HepG2 (cell line): ENCODE measurements at regions not wholly inside any gene's neighbourhood (a gene's known extent, or its start where the extent isn't known, plus 50 kb on each side); places are given as distances from the start of the nearest gene placed in this dataset.
"Not testable (repeated sequence)": the region's sequence is repeated elsewhere in the genome, so short reads cannot be mapped to it uniquely, and the experiment has no call there.

ENCODE experiments used
- ATAC-seq: fragments of 200-7000 bp; cut with Tn5 transposase; 3 replicates; pipeline ENCODE4 v1.9.1; 2020; ENCODE audit warnings: mild to moderate bottlenecking, moderate library complexity
- BruUV-seq: library from RNA; stranded (reverse); fragments of 400-500 nt; replicated peaks from 2 replicates; lab custom pipeline; 2021; lab: Mats Ljungman, UMichigan
- CTCF ChIA-PET: fragments of 300-600 bp; formaldehyde crosslinking; extraction: SDS; loops from one replicate; lab custom pipeline; 2021; ENCODE audit warnings: low total read pairs, inconsistent platforms, low intra/inter-chr PET ratio; lab: Yijun Ruan, JAX
- POLR2A ChIA-PET: fragments of 350-600 bp; sonication (Branson Sonifier 250); formaldehyde crosslinking; loops from one replicate; lab custom pipeline; 2020; ENCODE audit warnings: antibody characterized with exemption, inconsistent platforms; lab: Yijun Ruan, JAX
- DNase-seq: peaks from one replicate; pipeline ENCODE4 v3.0.0-alpha.2; 2015; ENCODE audit warnings: low spot score
- FAIRE-seq: peaks from 3 replicates; lab custom pipeline; 2011; peaks lifted over from hg19 to GRCh38; lab: Jason Lieb, UNC
- H2AFZ ChIP-seq: one replicate; pipeline ENCODE4 v1.6.1; 2011; ENCODE audit warnings: low read length, inconsistent platforms
- H3K27ac ChIP-seq: fragments of 300-600 bp; 3 replicates; pipeline ENCODE4 v1.8.0; 2011; ENCODE audit warnings: mixed run types, mild to moderate bottlenecking, mixed read lengths, low read length, inconsistent platforms; ENCODE audit not compliant: insufficient read depth; ENCODE audit errors: extremely low read length
- H3K27me3 ChIP-seq, 2 experiments: fragments of 200-600 bp in 1 of 2; 2 replicates in 1 of 2; 3 replicates in 1 of 2; pipeline versions ENCODE4 v1.6.0 to v1.8.0; 2011; ENCODE audit warnings: low read length in 2 of 2, mild to moderate bottlenecking in 2 of 2, moderate library complexity in 2 of 2, inconsistent platforms in 1 of 2; ENCODE audit not compliant: insufficient read depth in 2 of 2, control insufficient read depth in 1 of 2
- H3K36me3 ChIP-seq, 2 experiments: fragments of 200-600 bp in 1 of 2; replicated peaks in 1 of 2; 2 replicates in 1 of 2; 3 replicates in 1 of 2; pipeline versions ENCODE4 v1.5.1 to v1.8.0; 2011; ENCODE audit warnings: low read length in 2 of 2, inconsistent platforms in 1 of 2; ENCODE audit not compliant: insufficient read depth in 2 of 2, control insufficient read depth in 1 of 2
- H3K4me1 ChIP-seq: 2 replicates; pipeline ENCODE4 v1.5.1; 2012; ENCODE audit warnings: low read length, inconsistent platforms; ENCODE audit not compliant: insufficient read depth
- H3K4me2 ChIP-seq: 2 replicates; pipeline ENCODE4 v1.6.0; 2011; ENCODE audit warnings: low read depth, low read length, inconsistent platforms
- H3K4me3 ChIP-seq, 3 experiments: fragments of 200-600 bp in 1 of 3; sonication (generic), shearing (Covaris generic) in 1 of 3; replicated peaks in 1 of 3; 2 replicates each; pipeline ENCODE4 v1.5.1; 2011 to 2016; ENCODE audit warnings: low read length in 3 of 3, inconsistent platforms in 2 of 3, low read depth in 2 of 3, mild to moderate bottlenecking in 2 of 3, control low read depth in 1 of 3, mixed read lengths in 1 of 3; ENCODE audit not compliant: insufficient read depth in 1 of 3
- H3K79me2 ChIP-seq: one replicate; pipeline ENCODE4 v1.6.1; 2011; ENCODE audit warnings: low read length, inconsistent platforms; ENCODE audit not compliant: insufficient read depth
- H3K9ac ChIP-seq: 2 replicates; pipeline ENCODE4 v1.6.0; 2011; ENCODE audit warnings: mild to moderate bottlenecking, low read depth, low read length, inconsistent platforms; ENCODE audit not compliant: insufficient read depth
- H3K9me3 ChIP-seq: 2 replicates; pipeline ENCODE4 v1.5.1; 2012; ENCODE audit warnings: mild to moderate bottlenecking, low read length
- H4K20me1 ChIP-seq: 2 replicates; pipeline ENCODE4 v1.6.0; 2011; ENCODE audit warnings: inconsistent platforms, mild to moderate bottlenecking, low read length, moderate library complexity; ENCODE audit not compliant: insufficient read depth
- KDM1A ChIP-seq: IDR thresholded peaks from 2 replicates; pipeline ENCODE4 v1.6.1; 2016; ENCODE audit warnings: missing compliant biosample characterization
- POLR2AphosphoS2 ChIP-seq: IDR thresholded peaks from 2 replicates; pipeline ENCODE4 v1.6.1; 2011; ENCODE audit warnings: low read depth, low read length, improper control_type of control experiment
- ZBTB37 ChIP-seq: sonication (generic); formaldehyde crosslinking; IDR thresholded peaks from 2 replicates; pipeline ENCODE4 v1.4.0; 2020; ENCODE audit warnings: mild to moderate bottlenecking, missing genetic modification reagents
- ZNF580 ChIP-seq: IDR thresholded peaks from 2 replicates; pipeline ENCODE4 v1.6.1; 2016; ENCODE audit warnings: low read depth, borderline replicate concordance
- WGBS: methylation state at CpG from one replicate; pipeline ENCODE4 v1.1.6; 2017; ENCODE audit warnings: low lambda C conversion rate; 5-methylcytosine and 5-hydroxymethylcytosine counted together
- in situ Hi-C: cut with HindIII; loops from 2 replicates; pipeline ENCODE4 v1.10.0; 2017; ENCODE audit warnings: low pct_unique_long_range_greater_than_20kb; ENCODE audit not compliant: extremely low pct_ligation_motif_present
- intact Hi-C: fragments of 100-400 bp; cut with micrococcal nuclease; formaldehyde crosslinking; loops from one replicate; pipeline ENCODE4 v1.10.0; 2022; ENCODE audit not compliant: unreplicated experiment

- no peak overlapping the region for H2AFZ ChIP-seq
- WGBS: 0% methylated on average over 2 of the region's 2 CpGs
- BruUV-seq: no TSS peak
- peaks cover 35% of the 10 kb centered on the region for H3K9me3 ChIP-seq
- H3K4me3 ChIP-seq: no peak overlapping the region
- no peak overlapping the region for H3K9ac ChIP-seq
- H3K27me3 ChIP-seq: no peaks in the 10 kb centered on the region; a peak in 1 of 5 replicates
- H3K79me2 ChIP-seq: no peaks in the 10 kb centered on the region
- POLR2A ChIA-PET: no interaction called here
- no peaks in the 10 kb centered on the region for H3K36me3 ChIP-seq
- intact Hi-C loops (no loop called here), in situ Hi-C loops (no loop called here)
- H3K4me2 ChIP-seq: no peak overlapping the region
- no peak for DNase-seq
- H3K4me1 ChIP-seq: no peaks in the 10 kb centered on the region
- H3K27ac ChIP-seq: no peak overlapping the region
- H4K20me1 ChIP-seq: no peaks in the 10 kb centered on the region
- CTCF ChIA-PET: no interaction called here
- TF ChIP-seq ZNF580 (CRISPR knock-in tag): no peak
- no peak for FAIRE-seq
- ATAC-seq: no peak
These were observed 253.8 kb upstream of the CNTN5 start for GRCh38 chr11:98766903-98767302.

DNA sequence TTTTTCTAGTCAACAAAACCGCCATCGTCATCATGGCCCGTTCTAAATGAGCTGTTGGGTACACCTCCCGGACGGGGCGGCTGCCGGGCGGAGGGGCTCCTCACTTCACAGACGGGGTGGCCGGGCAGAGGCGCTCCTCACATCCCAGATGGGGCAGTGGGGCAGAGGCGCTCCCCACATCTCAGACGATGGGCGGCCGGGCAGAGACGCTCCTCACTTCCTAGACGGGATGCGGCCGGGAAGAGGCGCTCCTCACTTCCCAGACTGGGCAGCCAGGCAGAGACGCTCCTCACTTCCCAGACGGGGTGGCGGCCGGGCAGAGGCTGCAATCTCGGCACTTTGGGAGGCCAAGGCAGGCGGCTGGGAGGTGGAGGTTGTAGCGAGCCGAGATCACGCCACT is 250.7 kb upstream of the CNTN5 start:
- intact Hi-C loops, in situ Hi-C loops, H3K9ac ChIP-seq, H3K4me2 ChIP-seq, POLR2A ChIA-PET, H3K4me3 ChIP-seq, H3K36me3 ChIP-seq, ATAC-seq, H3K4me1 ChIP-seq, H3K79me2 ChIP-seq, H2AFZ ChIP-seq, H4K20me1 ChIP-seq, DNase-seq, FAIRE-seq, H3K27ac ChIP-seq, CTCF ChIA-PET, BruUV-seq, H3K27me3 ChIP-seq: not testable (repeated sequence)
- peaks cover 28% of the 10 kb centered on the region for H3K9me3 ChIP-seq
- WGBS: 0% methylated on average over 2 of the region's 29 CpGs

DNA sequence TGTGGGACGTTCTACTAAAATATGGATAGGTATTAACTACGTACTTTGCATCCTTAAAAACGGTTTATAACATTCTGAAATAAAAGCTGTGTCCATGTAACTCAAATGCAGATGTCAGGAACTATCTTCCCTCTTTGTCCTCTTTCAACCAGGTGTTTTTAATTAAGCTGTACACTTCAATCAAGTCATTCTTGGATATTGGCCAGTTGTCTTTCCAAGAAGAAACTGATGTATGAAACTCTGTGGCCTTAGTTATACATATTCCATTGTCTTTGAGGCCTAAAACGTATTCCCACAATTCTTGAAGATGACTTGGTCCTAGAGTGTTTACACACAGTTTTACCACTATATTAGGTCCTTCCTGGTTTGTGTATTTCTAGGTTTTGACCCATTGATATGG is 249.0 kb upstream of the CNTN5 start:
- Histone ChIP-seq H3K4me3 (no peak overlapping the region), H3K9ac (no peak overlapping the region), H3K4me1 (no peaks in the 10 kb centered on the region), H3K36me3 (no peaks in the 10 kb centered on the region), H3K9me3 (peaks cover 29% of the 10 kb centered on the region), H3K79me2 (no peaks in the 10 kb centered on the region), H3K4me2 (no peak overlapping the region), H2AFZ (no peak overlapping the region), H4K20me1 (no peaks in the 10 kb centered on the region), H3K27ac (no peak overlapping the region)
- ChIA-PET POLR2A (no interaction called here), CTCF (no interaction called here)
- DNase-seq (no peak), FAIRE-seq (no peak), ATAC-seq (no peak)
- 4% methylated on average over 4 of the region's 4 CpGs for WGBS
- in situ Hi-C loops: no loop called here
- no TSS peak for BruUV-seq
- no peak for TF ChIP-seq POLR2AphosphoS2
- TF ChIP-seq ZBTB37 (CRISPR knock-in tag): no peak
- no peak for TF ChIP-seq KDM1A
- TF ChIP-seq, all 625 proteins: peak for 0
- H3K27me3 ChIP-seq: no peaks in the 10 kb centered on the region
- intact Hi-C loops: no loop called here
